Endothelial cell (in vitro differentiated cells): ENCODE measurements at regions not wholly inside any gene's neighbourhood (a gene's known extent, or its start where the extent isn't known, plus 50 kb on each side); places are given as distances from the start of the nearest gene placed in this dataset.

Experiments used
- DNase-seq: peaks from one replicate; pipeline ENCODE4 v3.0.0; 2021; ENCODE audit warnings: low spot score
- H3K27ac Mint-ChIP-seq: one replicate; pipeline ENCODE4 v1.8.0; 2021; ENCODE audit warnings: mixed read lengths, inconsistent platforms; ENCODE audit not compliant: unreplicated experiment
- H3K27me3 Mint-ChIP-seq: one replicate; pipeline ENCODE4 v1.8.0; 2021; ENCODE audit warnings: mild to moderate bottlenecking, moderate library complexity, mixed read lengths, inconsistent platforms; ENCODE audit not compliant: unreplicated experiment
- H3K36me3 Mint-ChIP-seq: one replicate; pipeline ENCODE4 v1.8.0; 2021; ENCODE audit warnings: mild to moderate bottlenecking, low read depth, mixed read lengths, inconsistent platforms; ENCODE audit not compliant: unreplicated experiment
- H3K4me1 Mint-ChIP-seq: one replicate; pipeline ENCODE4 v1.8.0; 2021; ENCODE audit warnings: mild to moderate bottlenecking, mixed read lengths, inconsistent platforms; ENCODE audit not compliant: unreplicated experiment
- H3K4me3 Mint-ChIP-seq: one replicate; pipeline ENCODE4 v1.8.0; 2021; ENCODE audit warnings: mild to moderate bottlenecking, mixed read lengths, inconsistent platforms; ENCODE audit not compliant: unreplicated experiment
- H3K9me3 Mint-ChIP-seq: one replicate; pipeline ENCODE4 v1.8.0; 2021; ENCODE audit warnings: mixed read lengths, inconsistent platforms; ENCODE audit not compliant: unreplicated experiment
- CTCF ChIP-seq: fragments of 200-600 bp; sonication (generic); IDR thresholded peaks from one replicate; pipeline ENCODE4 v1.5.0; 2021; ENCODE audit warnings: antibody characterized with exemption; ENCODE audit not compliant: unreplicated experiment

- H3K9me3 Mint-ChIP-seq = no peaks in the 10 kb centered on the region
- H3K27ac Mint-ChIP-seq = no peak overlapping the region
- no peak for DNase-seq
- no peak overlapping the region for H3K4me3 Mint-ChIP-seq
- H3K4me1 Mint-ChIP-seq = peaks cover 13% of the 10 kb centered on the region
- peaks cover 1% of the 10 kb centered on the region for H3K27me3 Mint-ChIP-seq
- no peaks in the 10 kb centered on the region for H3K36me3 Mint-ChIP-seq
- TF ChIP-seq CTCF = no peak
Observed at GRCh38 chr13:22262001-22262885, 591.4 kb downstream of the FGF9 start.

- Mint-ChIP-seq H3K4me1 (peaks cover 13% of the 10 kb centered on the region), H3K36me3 (peaks cover under 1% of the 10 kb centered on the region), H3K9me3 (no peaks in the 10 kb centered on the region), H3K27ac (no peak overlapping the region), H3K27me3 (peaks cover 1% of the 10 kb centered on the region), H3K4me3 (no peak overlapping the region)
- no peak for DNase-seq
- TF ChIP-seq CTCF = no peak
Observed at GRCh38 chr13:22263185-22263584, 592.3 kb downstream of the FGF9 start.

GRCh38 chr13:22265563-22265962 is 594.7 kb downstream of the FGF9 start:
- Mint-ChIP-seq H3K9me3 (no peaks in the 10 kb centered on the region), H3K27me3 (peaks cover 2% of the 10 kb centered on the region), H3K36me3 (peaks cover 3% of the 10 kb centered on the region), H3K4me1 (peaks cover 13% of the 10 kb centered on the region), H3K4me3 (no peak overlapping the region), H3K27ac (no peak overlapping the region)
- no peak for DNase-seq
- TF ChIP-seq CTCF = no peak

GRCh38 chr13:22270881-22271280 is 600.0 kb downstream of the FGF9 start:
- Mint-ChIP-seq H3K27ac (no peak overlapping the region), H3K36me3 (peaks cover 3% of the 10 kb centered on the region), H3K9me3 (no peaks in the 10 kb centered on the region), H3K27me3 (peaks cover 2% of the 10 kb centered on the region), H3K4me1 (peaks cover 8% of the 10 kb centered on the region), H3K4me3 (no peak overlapping the region)
- no peak for DNase-seq
- no peak for TF ChIP-seq CTCF

GRCh38 chr13:22271903-22272302 is 601.0 kb downstream of the FGF9 start:
- H3K27me3 Mint-ChIP-seq = peaks cover 2% of the 10 kb centered on the region
- no peaks in the 10 kb centered on the region for H3K9me3 Mint-ChIP-seq
- no peak overlapping the region for H3K27ac Mint-ChIP-seq
- TF ChIP-seq CTCF = no peak
- H3K36me3 Mint-ChIP-seq = peaks cover 3% of the 10 kb centered on the region
- peaks cover 8% of the 10 kb centered on the region for H3K4me1 Mint-ChIP-seq
- DNase-seq = no peak
- H3K4me3 Mint-ChIP-seq = no peak overlapping the region
